CD4-positive, alpha-beta T cell (primary cell): ENCODE measurements at regions not wholly inside any gene's neighbourhood (a gene's known extent, or its start where the extent isn't known, plus 50 kb on each side); places are given as distances from the start of the nearest gene placed in this dataset.

Experiments used
- ATAC-seq: fragments of 200-7000 bp; cut with Tn5 transposase; one replicate; pipeline ENCODE4 v1.10.0; 2022; ENCODE audit warnings: mild to moderate bottlenecking; ENCODE audit not compliant: poor library complexity
- CTCF ChIA-PET: fragments of 350-600 bp; sonication (Branson Sonifier 250); formaldehyde crosslinking; loops from one replicate; lab custom pipeline; 2021; ENCODE audit warnings: antibody characterized with exemption, inconsistent platforms; lab: Charles Lee
- POLR2A ChIA-PET: fragments of 350-600 bp; sonication (Branson Sonifier 250); formaldehyde crosslinking; loops from one replicate; lab custom pipeline; 2021; ENCODE audit warnings: antibody characterized with exemption, inconsistent platforms; lab: Charles Lee
- DNase-seq, 14 experiments: peaks; one replicate each; pipeline ENCODE4 v3.0.0-alpha.2; 2013 to 2020; ENCODE audit warnings: mixed read lengths in 2 of 14
- H3K27ac ChIP-seq, 2 donors: one replicate each; pipeline versions ENCODE4 v1.5.1 to v1.7.0; 2013; ENCODE audit warnings: low read length in 2 of 2, low read depth in 1 of 2, mild to moderate bottlenecking in 1 of 2
- H3K27me3 ChIP-seq, 2 experiments: 1 replicate in 1 of 2; 2 replicates in 1 of 2; pipeline versions ENCODE4 v1.6.1 to v1.7.0; 2013; ENCODE audit warnings: low read length in 2 of 2, control low read depth in 1 of 2, mild to moderate bottlenecking in 1 of 2, moderate library complexity in 1 of 2; ENCODE audit not compliant: insufficient read depth in 2 of 2, control insufficient read depth in 1 of 2
- H3K36me3 ChIP-seq: one replicate; pipeline ENCODE4 v1.6.1; 2013; ENCODE audit warnings: low read length, control low read depth; ENCODE audit not compliant: insufficient read depth
- H3K4me1 ChIP-seq: one replicate; pipeline ENCODE4 v1.6.1; 2013; ENCODE audit warnings: low read length, control low read depth; ENCODE audit not compliant: insufficient read depth
- H3K4me3 ChIP-seq: one replicate; pipeline ENCODE4 v1.5.1; 2013; ENCODE audit warnings: mild to moderate bottlenecking, low read length, moderate library complexity
- H3K9me3 ChIP-seq, 2 experiments: 1 replicate in 1 of 2; 2 replicates in 1 of 2; pipeline versions ENCODE4 v1.6.1 to v1.7.0; 2013; ENCODE audit warnings: low read length in 2 of 2, mild to moderate bottlenecking in 2 of 2, control low read depth in 1 of 2, moderate library complexity in 1 of 2; ENCODE audit not compliant: control insufficient read depth in 1 of 2, insufficient read depth in 1 of 2
- H3K27ac Mint-ChIP-seq: one replicate; pipeline ENCODE4 v1.8.0; 2020; ENCODE audit warnings: mixed read lengths
- H3K27me3 Mint-ChIP-seq: one replicate; pipeline ENCODE4 v1.8.0; 2021; ENCODE audit warnings: mixed read lengths
- H3K36me3 Mint-ChIP-seq: one replicate; pipeline ENCODE4 v1.8.0; 2021; ENCODE audit warnings: low read depth, mixed read lengths
- H3K4me1 Mint-ChIP-seq: one replicate; pipeline ENCODE4 v1.8.0; 2021; ENCODE audit warnings: low read depth, mixed read lengths
- H3K4me3 Mint-ChIP-seq: one replicate; pipeline ENCODE4 v1.8.0; 2020; ENCODE audit warnings: mild to moderate bottlenecking, mixed read lengths
- H3K9me3 Mint-ChIP-seq: one replicate; pipeline ENCODE4 v1.8.0; 2020; ENCODE audit warnings: mixed read lengths
- CTCF ChIP-seq: fragments of 200-600 bp; IDR thresholded peaks from one replicate; pipeline ENCODE4 v1.8.0; 2022; ENCODE audit warnings: antibody characterized with exemption, mild to moderate bottlenecking
- intact Hi-C, 2 experiments: fragments of 100-400 bp; cut with DNase I in 1 of 2; cut with micrococcal nuclease in 1 of 2; formaldehyde crosslinking; loops; one replicate each; pipeline versions ENCODE4 v1.15.1 to v1.9.0; 2023 to 2025; cut with DNase I, micrococcal nuclease

DNA sequence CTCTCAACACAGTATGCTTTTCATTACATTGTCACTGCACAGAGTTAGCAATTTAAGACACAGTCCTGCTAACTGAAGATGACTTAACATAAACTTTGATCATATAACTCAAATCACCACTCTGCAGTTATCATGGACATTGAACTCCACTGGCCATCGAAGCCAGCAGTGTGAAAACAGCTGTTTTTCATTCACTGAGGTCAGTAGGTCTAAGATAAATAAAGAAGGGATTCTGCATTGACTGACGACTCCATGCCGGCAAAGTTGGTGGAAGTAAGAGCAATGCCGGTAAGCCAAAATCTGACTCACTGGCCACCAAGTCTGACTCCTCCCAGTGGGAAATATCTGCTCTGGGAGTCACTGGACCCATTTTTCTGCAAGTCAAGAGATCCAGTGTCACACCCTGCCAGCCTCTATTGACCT lies 449.9 kb upstream of the ANKRD30A start:
- POLR2A ChIA-PET = no interaction called here
- H3K36me3 ChIP-seq = no peaks in the 10 kb centered on the region
- DNase-seq = no peak
- H3K9me3 ChIP-seq = peaks cover 0 to 11% of the 10 kb centered on the region in 2 experiments
- TF ChIP-seq CTCF = no peak
- no peaks in the 10 kb centered on the region for H3K4me1 ChIP-seq
- peaks cover 11% of the 10 kb centered on the region for H3K9me3 Mint-ChIP-seq
- no peak overlapping the region for H3K4me3 Mint-ChIP-seq
- intact Hi-C loops = no loop called here
- H3K4me1 Mint-ChIP-seq = no peaks in the 10 kb centered on the region
- H3K27me3 Mint-ChIP-seq = no peaks in the 10 kb centered on the region
- no peak overlapping the region for H3K4me3 ChIP-seq
- no peak for ATAC-seq
- no peak overlapping the region for H3K27ac Mint-ChIP-seq
- CTCF ChIA-PET = no interaction called here
- H3K27me3 ChIP-seq = no peaks in the 10 kb centered on the region
- H3K27ac ChIP-seq = no peak overlapping the region
- H3K36me3 Mint-ChIP-seq = no peaks in the 10 kb centered on the region

DNA sequence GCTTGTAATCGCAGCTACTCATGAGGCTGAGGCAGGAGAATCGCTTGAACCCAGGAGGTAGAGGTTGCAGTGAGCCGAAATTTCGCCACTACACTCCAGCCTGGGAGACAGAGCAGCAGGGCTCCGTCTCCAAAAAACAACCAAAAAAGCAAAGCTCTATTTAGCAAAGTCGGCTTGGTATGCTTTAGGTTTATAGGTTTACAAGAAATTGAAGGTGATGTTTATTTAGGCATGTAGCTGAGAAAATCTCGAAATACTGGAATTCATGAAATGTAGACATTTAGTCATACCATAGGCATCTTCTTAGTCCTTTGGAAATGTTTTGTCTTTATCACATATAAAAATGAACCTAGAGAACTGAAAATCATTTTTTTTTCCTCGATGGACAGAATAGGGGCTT lies 453.8 kb upstream of the ANKRD30A start:
- POLR2A ChIA-PET = no interaction called here

GRCh38 chr10:36670621-36671402 lies 454.6 kb upstream of the ANKRD30A start:
- Histone ChIP-seq H3K4me1 (no peaks in the 10 kb centered on the region), H3K9me3 (peaks cover 0 to 5% of the 10 kb centered on the region in 2 experiments), H3K4me3 (no peak overlapping the region), H3K27ac (no peak overlapping the region), H3K27me3 (no peaks in the 10 kb centered on the region), H3K36me3 (no peaks in the 10 kb centered on the region)
- no peak overlapping the region for H3K4me3 Mint-ChIP-seq
- no peaks in the 10 kb centered on the region for H3K27me3 Mint-ChIP-seq
- ChIA-PET CTCF (no interaction called here), POLR2A (no interaction called here)
- H3K36me3 Mint-ChIP-seq = no peaks in the 10 kb centered on the region
- no peak overlapping the region for H3K27ac Mint-ChIP-seq
- DNase-seq = no peak
- intact Hi-C loops = no loop called here
- TF ChIP-seq CTCF = no peak
- peaks cover 12% of the 10 kb centered on the region for H3K9me3 Mint-ChIP-seq
- no peak for ATAC-seq
- H3K4me1 Mint-ChIP-seq = no peaks in the 10 kb centered on the region

More for the DNA sequence above, 453.8 kb upstream of the ANKRD30A start:
- CTCF ChIA-PET = no interaction called here
- H3K36me3 ChIP-seq = no peaks in the 10 kb centered on the region
- DNase-seq (no peak), ATAC-seq (no peak)
- intact Hi-C loops = no loop called here
- no peaks in the 10 kb centered on the region for H3K4me1 ChIP-seq
- H3K4me3 Mint-ChIP-seq = no peak overlapping the region
- peaks cover 0 to 5% of the 10 kb centered on the region in 2 experiments for H3K9me3 ChIP-seq
- no peaks in the 10 kb centered on the region for H3K27me3 Mint-ChIP-seq
- peaks cover 11% of the 10 kb centered on the region for H3K9me3 Mint-ChIP-seq
- TF ChIP-seq CTCF = no peak
- no peaks in the 10 kb centered on the region for H3K4me1 Mint-ChIP-seq
- no peaks in the 10 kb centered on the region for H3K36me3 Mint-ChIP-seq
- no peak overlapping the region for H3K4me3 ChIP-seq
- H3K27me3 ChIP-seq = no peaks in the 10 kb centered on the region
- no peak overlapping the region for H3K27ac Mint-ChIP-seq
- H3K27ac ChIP-seq = no peak overlapping the region
